CD14-positive monocyte (primary cell): ENCODE measurements at regions not wholly inside any gene's neighbourhood (a gene's known extent, or its start where the extent isn't known, plus 50 kb on each side); places are given as distances from the start of the nearest gene placed in this dataset.

ENCODE experiments used
- DNase-seq, 3 donors: peaks; one replicate each; pipeline ENCODE4 v3.0.0-alpha.2; 2011 to 2022
- H2AFZ ChIP-seq: 2 replicates; pipeline ENCODE4 v1.6.0; 2012; ENCODE audit warnings: mild to moderate bottlenecking, low read depth, low read length, inconsistent platforms; ENCODE audit not compliant: insufficient read depth, poor library complexity, severe bottlenecking
- H3K27ac ChIP-seq, 2 donors: 1 replicate in 1 of 2; 2 replicates in 1 of 2; pipeline ENCODE4 v1.5.1; 2012 to 2013; ENCODE audit warnings: low read length in 2 of 2, control low read depth in 1 of 2, inconsistent platforms in 1 of 2, low read depth in 1 of 2, mild to moderate bottlenecking in 1 of 2
- H3K27me3 ChIP-seq, 2 donors: one replicate each; pipeline versions ENCODE4 v1.6.0 to v1.6.1; 2011 to 2013; ENCODE audit warnings: low read length in 2 of 2; ENCODE audit not compliant: control insufficient read depth in 2 of 2, insufficient read depth in 2 of 2
- H3K36me3 ChIP-seq, 2 donors: replicated peaks in 1 of 2; 1 replicate in 1 of 2; 2 replicates in 1 of 2; pipeline versions ENCODE4 v1.5.1 to v1.6.1; 2012 to 2013; ENCODE audit warnings: low read length in 2 of 2, control low read depth in 1 of 2, inconsistent platforms in 1 of 2, mild to moderate bottlenecking in 1 of 2; ENCODE audit not compliant: insufficient read depth in 2 of 2, control insufficient read depth in 1 of 2
- H3K4me1 ChIP-seq, 2 donors: 1 replicate in 1 of 2; 2 replicates in 1 of 2; pipeline versions ENCODE4 v1.5.1 to v1.6.1; 2012 to 2013; ENCODE audit warnings: low read length in 2 of 2, control low read depth in 1 of 2, inconsistent platforms in 1 of 2, mild to moderate bottlenecking in 1 of 2, moderate library complexity in 1 of 2; ENCODE audit not compliant: insufficient read depth in 2 of 2, control insufficient read depth in 1 of 2
- H3K4me2 ChIP-seq: replicated peaks from 2 replicates; pipeline ENCODE3; 2012; ENCODE audit warnings: low read length, moderate library complexity, mild to moderate bottlenecking; ENCODE audit not compliant: poor library complexity, severe bottlenecking; ENCODE audit errors: extremely low read depth
- H3K4me3 ChIP-seq, 3 experiments: fragments of 200-600 bp in 1 of 3; sonication (generic) in 1 of 3; replicated peaks in 1 of 3; 1 replicate in 2 of 3; 2 replicates in 1 of 3; pipeline ENCODE4 v1.5.1; 2011 to 2013; ENCODE audit warnings: low read length in 3 of 3, mild to moderate bottlenecking in 3 of 3, control low read depth in 2 of 3, low read depth in 2 of 3, inconsistent platforms in 1 of 3, moderate library complexity in 1 of 3
- H3K79me2 ChIP-seq: 2 replicates; pipeline ENCODE4 v1.6.0; 2012; ENCODE audit warnings: mild to moderate bottlenecking, control low read depth, inconsistent platforms, low read length, moderate library complexity; ENCODE audit not compliant: insufficient read depth
- H3K9ac ChIP-seq: 2 replicates; pipeline ENCODE4 v1.6.0; 2017; ENCODE audit warnings: low read length, mild to moderate bottlenecking; ENCODE audit not compliant: insufficient read depth, poor library complexity, severe bottlenecking
- H3K9me3 ChIP-seq, 2 donors: replicated peaks in 1 of 2; 1 replicate in 1 of 2; 2 replicates in 1 of 2; pipeline versions ENCODE4 v1.5.1 to v1.6.1; 2012 to 2013; ENCODE audit warnings: low read length in 2 of 2, control low read depth in 1 of 2; ENCODE audit not compliant: control insufficient read depth in 1 of 2, insufficient read depth in 1 of 2
- H4K20me1 ChIP-seq: 2 replicates; pipeline ENCODE4 v1.6.0; 2012; ENCODE audit warnings: mild to moderate bottlenecking, low read length, control low read depth, moderate library complexity; ENCODE audit not compliant: insufficient read depth
- H3K27ac Mint-ChIP-seq, 7 donors: one replicate each; pipeline ENCODE4 v1.8.0; 2020; ENCODE audit warnings: mild to moderate bottlenecking in 7 of 7, mixed read lengths in 7 of 7, moderate library complexity in 6 of 7, inconsistent platforms in 2 of 7
- H3K27me3 Mint-ChIP-seq, 3 donors: one replicate each; pipeline ENCODE4 v1.8.0; 2021 to 2022; ENCODE audit warnings: low read depth in 3 of 3, mild to moderate bottlenecking in 3 of 3, mixed read lengths in 3 of 3, moderate library complexity in 3 of 3, inconsistent platforms in 1 of 3
- H3K36me3 Mint-ChIP-seq, 2 donors: one replicate each; pipeline ENCODE4 v1.8.0; 2020; ENCODE audit warnings: mixed read lengths in 2 of 2, inconsistent platforms in 1 of 2, mild to moderate bottlenecking in 1 of 2
- H3K4me1 Mint-ChIP-seq: one replicate; pipeline ENCODE4 v1.8.0; 2020; ENCODE audit warnings: mild to moderate bottlenecking, mixed read lengths
- H3K4me3 Mint-ChIP-seq, 2 donors: one replicate each; pipeline ENCODE4 v1.8.0; 2020; ENCODE audit warnings: mild to moderate bottlenecking in 2 of 2, mixed read lengths in 2 of 2, moderate library complexity in 1 of 2
- H3K9me3 Mint-ChIP-seq, 7 donors: one replicate each; pipeline ENCODE4 v1.8.0; 2020 to 2022; ENCODE audit warnings: mixed read lengths in 7 of 7, mild to moderate bottlenecking in 6 of 7, moderate library complexity in 6 of 7, inconsistent platforms in 2 of 7
- WGBS: methylation state at CpG from one replicate; pipeline ENCODE4 v1.1.5; 2013; ENCODE audit warnings: missing lambda C conversion rate; ENCODE audit not compliant: insufficient coverage; 5-methylcytosine and 5-hydroxymethylcytosine counted together
- intact Hi-C, 2 donors: fragments of 100-400 bp; cut with micrococcal nuclease; formaldehyde crosslinking; loops; one replicate each; pipeline versions ENCODE4 v1.15.0 to v1.15.1; 2023
- TF ChIP-seq, protein P1 (sequence below): fragments of 200-600 bp; IDR thresholded peaks from one replicate; pipeline ENCODE4 v1.8.0; 2022; ENCODE audit warnings: antibody characterized with exemption, mild to moderate bottlenecking

DNA sequence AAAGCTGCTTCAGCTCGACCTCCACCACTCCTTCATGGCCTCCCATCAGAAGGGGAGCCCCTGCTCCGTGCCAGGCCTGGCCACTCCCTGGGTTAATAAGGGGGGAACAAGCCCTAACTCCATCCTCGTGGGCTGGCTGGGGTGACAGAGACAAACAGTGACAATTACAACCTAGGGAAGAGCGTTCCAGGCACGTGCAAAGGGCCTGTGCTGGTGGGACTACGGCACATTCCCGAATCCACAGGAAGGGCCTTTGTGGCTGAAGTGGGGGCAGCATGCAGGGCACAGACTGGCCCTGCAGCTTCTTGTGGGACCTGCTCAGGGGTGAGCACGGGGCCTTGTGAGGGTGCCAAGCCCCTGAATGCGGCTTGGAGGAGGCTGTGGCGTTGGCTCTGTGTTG is 157.4 kb downstream of the C9orf50 start:
- Histone ChIP-seq H3K4me2 (no peak overlapping the region), H2AFZ (no peak overlapping the region), H3K36me3 (no peaks in the 10 kb centered on the region), H4K20me1 (no peaks in the 10 kb centered on the region), H3K4me1 (peaks cover 31 to 35% of the 10 kb centered on the region in 2 donors), H3K9ac (no peak overlapping the region), H3K27me3 (no peaks in the 10 kb centered on the region), H3K79me2 (no peaks in the 10 kb centered on the region), H3K9me3 (no peaks in the 10 kb centered on the region), H3K4me3 (no peak overlapping the region), H3K27ac (no peak overlapping the region)
- Mint-ChIP-seq H3K27ac (peak overlapping the region in 1 of 7 donors; percentile 32), H3K4me1 (peaks cover 25% of the 10 kb centered on the region), H3K4me3 (no peak overlapping the region), H3K36me3 (no peaks in the 10 kb centered on the region), H3K27me3 (peaks cover 4 to 6% (median 6%) of the 10 kb centered on the region in 3 donors), H3K9me3 (peaks cover 0 to 2% (median 0%) of the 10 kb centered on the region in 7 donors)
- DNase-seq, result no peak
- intact Hi-C loops, result loop anchor here (5.0 to 10.0 kb wide), 2 partner anchors 34 to 139 kb away; no protein-coding TSS in a partner anchor
- TF ChIP-seq, protein P1, sequence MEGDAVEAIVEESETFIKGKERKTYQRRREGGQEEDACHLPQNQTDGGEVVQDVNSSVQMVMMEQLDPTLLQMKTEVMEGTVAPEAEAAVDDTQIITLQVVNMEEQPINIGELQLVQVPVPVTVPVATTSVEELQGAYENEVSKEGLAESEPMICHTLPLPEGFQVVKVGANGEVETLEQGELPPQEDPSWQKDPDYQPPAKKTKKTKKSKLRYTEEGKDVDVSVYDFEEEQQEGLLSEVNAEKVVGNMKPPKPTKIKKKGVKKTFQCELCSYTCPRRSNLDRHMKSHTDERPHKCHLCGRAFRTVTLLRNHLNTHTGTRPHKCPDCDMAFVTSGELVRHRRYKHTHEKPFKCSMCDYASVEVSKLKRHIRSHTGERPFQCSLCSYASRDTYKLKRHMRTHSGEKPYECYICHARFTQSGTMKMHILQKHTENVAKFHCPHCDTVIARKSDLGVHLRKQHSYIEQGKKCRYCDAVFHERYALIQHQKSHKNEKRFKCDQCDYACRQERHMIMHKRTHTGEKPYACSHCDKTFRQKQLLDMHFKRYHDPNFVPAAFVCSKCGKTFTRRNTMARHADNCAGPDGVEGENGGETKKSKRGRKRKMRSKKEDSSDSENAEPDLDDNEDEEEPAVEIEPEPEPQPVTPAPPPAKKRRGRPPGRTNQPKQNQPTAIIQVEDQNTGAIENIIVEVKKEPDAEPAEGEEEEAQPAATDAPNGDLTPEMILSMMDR, result no peak
- 93% methylated on average over 5 of the region's 10 CpGs for WGBS

DNA sequence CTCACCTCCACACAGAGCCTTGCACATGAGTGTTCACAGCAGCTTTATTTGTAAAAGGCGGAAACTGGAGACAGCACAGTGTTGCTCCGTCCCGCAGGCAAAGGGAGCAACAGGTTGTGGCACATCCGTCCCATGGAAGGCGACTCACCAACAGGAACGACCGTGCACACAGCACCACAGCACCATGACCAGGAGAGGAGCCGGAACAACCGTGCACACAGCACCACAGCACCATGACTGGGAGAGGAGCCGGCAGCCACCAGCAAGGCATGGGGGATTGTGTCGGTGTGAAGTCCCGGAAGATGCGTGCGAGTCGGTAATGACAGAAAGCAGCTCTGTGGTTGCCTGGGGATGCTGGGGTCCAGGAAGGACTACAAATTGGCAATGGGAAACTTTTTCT is 158.5 kb downstream of the C9orf50 start:
- H3K9me3 ChIP-seq, result no peaks in the 10 kb centered on the region
- H3K4me3 ChIP-seq, result no peak overlapping the region
- Mint-ChIP-seq H3K27me3 (peaks cover 6% of the 10 kb centered on the region in 3 donors), H3K4me3 (no peak overlapping the region), H3K36me3 (no peaks in the 10 kb centered on the region), H3K9me3 (peaks cover 0 to under 1% (median 0%) of the 10 kb centered on the region in 7 donors), H3K4me1 (peaks cover 35% of the 10 kb centered on the region), H3K27ac (peak overlapping the region in 2 of 7 donors; percentile 52 to 99)
- H4K20me1 ChIP-seq, result no peaks in the 10 kb centered on the region
- H3K9ac ChIP-seq, result no peak overlapping the region
- H3K4me2 ChIP-seq, result no peak overlapping the region
- WGBS, result 60% methylated on average over 2 of the region's 15 CpGs
- no peak overlapping the region for H3K27ac ChIP-seq
- peaks cover 40 to 44% of the 10 kb centered on the region in 2 donors for H3K4me1 ChIP-seq
- TF ChIP-seq, protein P1, result no peak
- H3K27me3 ChIP-seq, result no peaks in the 10 kb centered on the region
- H3K79me2 ChIP-seq, result no peaks in the 10 kb centered on the region
- no peak for DNase-seq
- H3K36me3 ChIP-seq, result no peaks in the 10 kb centered on the region
- H2AFZ ChIP-seq, result no peak overlapping the region
- intact Hi-C loops, result loop anchor here (5.0 to 10.0 kb wide), 2 partner anchors 35 to 138 kb away; no protein-coding TSS in a partner anchor
